Ammon's horn (tissue), 1 donor: ENCODE measurements at regions not wholly inside any gene's neighbourhood (a gene's known extent, or its start where the extent isn't known, plus 50 kb on each side); places are given as distances from the start of the nearest gene placed in this dataset.

ENCODE experiments used
- DNase-seq: peaks from one replicate; pipeline ENCODE4 v3.0.0-alpha.2; 2016; ENCODE audit warnings: low spot score

GRCh38 chr7:41294556-41295454 is 408.1 kb downstream of the INHBA start:
- no peak for DNase-seq

GRCh38 chr7:41292487-41292886 is 410.4 kb downstream of the INHBA start:
- DNase-seq: no peak

GRCh38 chr7:41287559-41288335 is 415.1 kb downstream of the INHBA start:
- no peak for DNase-seq

GRCh38 chr7:41280491-41280890 is 422.4 kb downstream of the INHBA start:
- no peak for DNase-seq

- DNase-seq: no peak
These were observed 425.3 kb downstream of the INHBA start for GRCh38 chr7:41277561-41277960.

- DNase-seq: no peak
These were observed 427.6 kb downstream of the INHBA start for GRCh38 chr7:41275255-41275654.

- DNase-seq: no peak
These were observed 428.7 kb downstream of the INHBA start for GRCh38 chr7:41274179-41274578.

- no peak for DNase-seq
These were observed 430.2 kb downstream of the INHBA start for GRCh38 chr7:41272664-41273063.

GRCh38 chr7:41268878-41269277 is 434.0 kb downstream of the INHBA start:
- DNase-seq: no peak

- DNase-seq: no peak
These were observed 441.8 kb downstream of the INHBA start for GRCh38 chr7:41261080-41261479.

- no peak for DNase-seq
These were observed 445.2 kb downstream of the INHBA start for GRCh38 chr7:41257660-41258059.

- no peak for DNase-seq
These were observed 446.5 kb downstream of the INHBA start for GRCh38 chr7:41256186-41256945.

- peak; percentile 24 for DNase-seq
These were observed 447.2 kb downstream of the INHBA start for GRCh38 chr7:41255716-41256115.

- DNase-seq: no peak
These were observed 447.8 kb downstream of the INHBA start for GRCh38 chr7:41255113-41255512.

- no peak for DNase-seq
These were observed 449.9 kb downstream of the INHBA start for GRCh38 chr7:41252957-41253356.

GRCh38 chr7:41252551-41252950 is 450.3 kb downstream of the INHBA start:
- DNase-seq: no peak

GRCh38 chr7:41247143-41247865 is 455.6 kb downstream of the INHBA start:
- DNase-seq: no peak

- no peak for DNase-seq
These were observed 457.0 kb downstream of the INHBA start for GRCh38 chr7:41245916-41246315.

- DNase-seq: no peak
These were observed 458.6 kb downstream of the INHBA start for GRCh38 chr7:41244246-41244645.

GRCh38 chr7:41241641-41242040 is 461.2 kb downstream of the INHBA start:
- DNase-seq: no peak

GRCh38 chr7:41239596-41239995 is 463.3 kb downstream of the INHBA start:
- DNase-seq: no peak

- no peak for DNase-seq
These were observed 464.0 kb downstream of the INHBA start for GRCh38 chr7:41238851-41239331.
